RKO (cell line): ENCODE measurements at regions not wholly inside any gene's neighbourhood (a gene's known extent, or its start where the extent isn't known, plus 50 kb on each side); places are given as distances from the start of the nearest gene placed in this dataset.
"Not testable (repeated sequence)": the region's sequence is repeated elsewhere in the genome, so short reads cannot be mapped to it uniquely, and the experiment has no call there.

Experiments used
- DNase-seq: peaks from one replicate; pipeline ENCODE4 v3.0.0-alpha.2; 2016; ENCODE audit warnings: low spot score

DNA sequence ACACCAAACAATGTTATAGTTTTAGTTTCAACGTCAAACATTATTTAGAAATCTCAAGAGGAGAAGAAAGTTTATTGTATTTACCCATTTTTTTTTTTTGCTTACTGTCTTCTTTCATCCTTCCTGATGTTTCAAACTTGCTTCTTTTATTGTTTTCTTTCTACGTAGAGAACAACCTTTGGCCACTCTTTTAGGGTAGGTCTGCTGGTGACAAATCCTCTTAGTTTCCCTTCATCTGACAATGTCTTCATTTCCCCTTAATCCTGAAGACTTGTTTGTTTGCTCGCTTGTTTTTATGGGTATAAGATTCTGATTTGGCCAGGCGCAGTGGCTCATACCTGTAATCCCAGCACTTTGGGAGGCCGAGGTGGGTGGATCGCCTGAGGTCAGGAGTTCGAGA, 89.1 kb downstream of the RHOU start:
- DNase-seq: no peak

DNA sequence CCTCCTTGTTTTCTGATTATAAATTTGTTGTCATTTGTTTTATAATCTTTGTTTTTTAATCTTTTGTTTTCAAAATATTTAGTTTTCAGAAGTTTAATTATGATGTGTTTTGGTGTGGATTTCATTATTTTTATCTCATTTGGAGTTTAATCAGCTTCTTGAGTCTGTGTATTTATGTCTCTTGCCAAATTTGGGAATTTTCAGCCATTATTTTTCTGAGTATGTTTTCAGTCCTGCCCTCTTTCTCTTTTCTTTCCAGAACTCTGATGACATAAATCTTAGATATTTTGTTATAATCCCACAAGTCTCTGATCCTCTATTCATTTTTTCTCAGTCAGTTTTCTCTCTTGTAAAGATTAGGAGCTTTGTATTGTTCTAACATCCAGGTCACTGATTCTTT, 89.8 kb downstream of the RHOU start:
- DNase-seq: no peak

DNA sequence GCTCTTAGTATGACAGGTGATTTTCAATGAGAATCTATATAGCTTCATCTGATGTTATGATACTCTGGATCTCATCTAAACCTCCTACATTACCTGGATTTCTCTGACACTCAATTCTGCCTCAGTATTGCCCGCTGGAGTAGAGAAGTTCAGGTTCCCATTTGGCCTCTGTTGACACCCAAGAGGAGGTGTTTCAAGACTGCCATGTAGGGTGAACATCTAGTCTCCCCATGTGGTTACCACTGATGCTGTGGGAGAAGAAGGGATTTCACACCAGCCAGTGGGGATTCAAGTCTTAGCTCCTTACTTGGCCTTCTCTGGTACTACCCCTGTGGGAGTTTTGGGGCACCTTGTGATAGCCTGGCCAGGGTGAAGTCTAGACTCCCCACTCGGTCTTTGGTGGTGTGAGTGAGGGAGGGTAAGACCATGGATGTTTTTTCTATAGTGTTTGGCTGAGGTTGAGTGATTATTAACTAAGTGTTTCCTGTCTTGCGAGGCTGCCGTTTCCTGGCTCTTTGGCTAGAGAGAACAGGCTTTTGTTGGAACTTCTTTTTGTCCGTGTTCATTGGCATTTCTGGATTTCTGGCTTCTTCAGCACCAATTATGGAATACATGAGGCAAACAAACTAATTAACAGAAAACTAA, 90.7 kb downstream of the RHOU start:
- no peak for DNase-seq

DNA sequence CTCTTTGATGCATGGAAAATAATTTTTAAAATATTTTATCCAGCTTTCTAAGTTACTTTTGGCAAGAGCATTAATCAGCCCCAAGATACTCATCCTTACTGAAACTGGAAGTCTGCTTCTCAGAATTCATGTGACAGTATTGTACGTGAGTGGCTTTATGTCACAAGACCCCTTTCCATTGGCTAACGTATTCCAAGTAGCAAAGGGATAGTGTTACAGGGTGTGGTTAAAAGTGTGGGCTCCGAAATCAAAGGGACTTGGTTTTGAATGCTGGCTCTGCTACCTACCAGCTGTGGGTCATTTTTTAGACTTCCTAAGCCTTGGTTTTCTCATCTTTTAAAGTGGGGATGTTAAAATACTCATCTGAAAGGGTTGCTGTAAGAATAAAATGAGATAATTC, 91.7 kb downstream of the RHOU start:
- DNase-seq: no peak

DNA sequence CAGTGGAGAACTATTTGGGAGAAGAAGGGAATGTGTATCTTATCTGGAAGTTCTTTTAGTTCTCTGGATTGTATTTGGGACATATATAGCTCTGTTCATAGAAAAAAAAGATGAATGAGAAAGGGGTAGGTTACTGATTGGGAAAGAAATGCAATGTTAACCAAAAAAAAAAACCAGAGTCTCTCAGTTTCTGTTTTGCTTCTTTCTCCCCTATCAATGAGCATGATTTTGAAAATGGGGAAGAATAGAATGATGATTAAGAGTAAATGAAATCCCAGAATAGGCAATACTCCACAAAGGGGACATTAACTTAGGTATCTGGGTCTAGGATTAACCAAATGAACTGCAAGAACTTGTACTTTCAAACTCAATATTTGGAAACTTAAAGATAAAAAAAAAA, 92.9 kb downstream of the RHOU start:
- DNase-seq: no peak

DNA sequence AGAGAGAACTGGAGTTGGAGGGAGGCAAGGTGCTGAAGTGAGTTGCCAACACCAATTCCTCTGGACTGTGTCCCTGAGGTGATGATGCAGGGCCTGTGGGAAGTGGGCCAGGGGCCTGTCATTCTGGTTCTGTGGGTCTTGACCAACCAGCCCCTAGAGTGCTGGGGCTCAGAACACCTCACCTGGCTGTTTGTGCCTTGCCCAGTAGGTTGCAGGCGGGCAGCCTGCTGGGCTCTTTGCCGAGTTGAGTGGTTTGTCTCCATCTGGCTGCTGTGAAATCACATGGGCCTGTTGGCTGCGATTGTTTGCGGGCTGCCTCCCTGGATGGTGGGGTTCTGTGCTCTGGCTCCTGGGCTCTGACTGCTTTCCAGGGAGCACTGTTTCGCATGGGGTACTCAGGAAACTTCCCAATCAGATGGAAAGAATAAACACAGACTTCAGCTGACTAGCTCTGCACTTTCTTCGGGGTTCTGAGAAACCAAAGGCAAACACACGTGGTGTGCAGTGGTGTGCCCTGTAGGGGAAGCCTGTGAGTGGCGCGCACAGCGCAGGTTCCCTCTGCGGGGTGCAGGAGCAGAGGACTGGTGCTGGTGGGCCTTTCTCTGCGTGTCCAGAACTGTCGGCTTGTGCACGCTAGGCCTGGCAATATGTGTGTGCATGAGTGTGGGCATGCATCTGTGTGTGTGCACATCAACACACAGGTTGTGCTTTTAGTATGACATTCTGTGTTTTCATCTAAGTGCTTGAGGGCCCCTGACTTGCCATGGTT, 95.1 kb downstream of the RHOU start:
- DNase-seq: no peak

DNA sequence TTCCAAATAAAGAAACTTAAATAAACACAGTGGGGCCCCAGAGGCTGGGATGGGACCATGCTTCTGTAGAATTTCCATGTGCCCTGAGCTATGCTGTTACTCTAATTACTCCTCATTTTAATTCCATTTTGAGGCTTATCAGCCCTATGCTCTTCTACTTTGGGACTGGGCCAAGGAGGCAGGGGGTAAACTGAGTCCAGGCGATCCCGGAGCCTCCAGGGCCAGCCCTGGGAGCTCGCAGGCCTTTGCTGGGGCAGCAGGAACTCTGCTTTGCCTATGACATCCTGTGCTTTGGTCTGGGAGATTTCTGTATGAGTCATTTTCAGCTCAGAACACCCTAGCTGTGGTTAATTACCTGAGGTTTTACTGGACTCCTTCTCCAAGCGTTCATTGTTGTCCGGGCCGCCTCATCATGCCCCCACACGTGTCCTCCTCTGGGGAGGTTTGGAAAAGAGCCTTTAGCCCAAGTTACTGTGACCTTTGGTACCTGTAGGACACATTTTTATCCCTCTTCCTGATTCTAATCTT, 95.7 kb downstream of the RHOU start:
- DNase-seq: peak; percentile 34

DNA sequence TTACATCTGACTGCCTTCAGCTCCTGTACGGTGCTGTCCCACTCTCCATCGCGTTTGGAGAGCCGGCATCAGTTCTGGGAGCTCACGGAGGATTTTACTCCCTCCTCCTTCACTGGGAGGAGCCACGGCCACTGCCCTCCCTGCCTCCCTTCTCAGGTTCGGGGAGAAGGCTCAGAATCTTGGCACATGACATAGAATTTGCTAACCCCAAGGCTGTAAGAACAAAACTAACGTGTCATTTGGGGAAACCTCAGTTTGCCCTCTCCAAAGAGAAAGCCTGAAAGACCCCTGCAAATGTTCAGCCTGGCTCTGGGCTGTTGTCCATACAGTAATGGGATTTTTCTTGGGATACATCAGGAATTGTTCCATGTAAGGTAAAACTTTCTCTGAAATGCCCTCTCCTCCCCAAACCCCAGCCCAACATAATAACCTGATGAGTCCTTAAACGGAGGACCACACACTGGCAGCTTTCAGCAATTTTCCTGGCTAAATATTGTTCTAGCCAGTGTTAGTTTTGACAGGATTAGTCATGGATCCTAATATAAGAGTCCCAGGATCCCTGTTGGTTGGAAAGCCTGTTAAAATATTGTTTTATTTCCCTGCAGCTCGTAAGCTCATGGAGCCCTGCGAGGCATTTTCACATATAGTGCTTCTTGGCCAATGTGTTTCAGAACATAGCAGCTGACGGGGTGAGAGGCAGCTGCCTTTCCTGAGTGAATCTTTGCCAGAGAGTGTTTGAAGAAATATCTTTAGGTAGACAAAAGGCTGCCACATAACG, 98.8 kb downstream of the RHOU start:
- DNase-seq: no peak

DNA sequence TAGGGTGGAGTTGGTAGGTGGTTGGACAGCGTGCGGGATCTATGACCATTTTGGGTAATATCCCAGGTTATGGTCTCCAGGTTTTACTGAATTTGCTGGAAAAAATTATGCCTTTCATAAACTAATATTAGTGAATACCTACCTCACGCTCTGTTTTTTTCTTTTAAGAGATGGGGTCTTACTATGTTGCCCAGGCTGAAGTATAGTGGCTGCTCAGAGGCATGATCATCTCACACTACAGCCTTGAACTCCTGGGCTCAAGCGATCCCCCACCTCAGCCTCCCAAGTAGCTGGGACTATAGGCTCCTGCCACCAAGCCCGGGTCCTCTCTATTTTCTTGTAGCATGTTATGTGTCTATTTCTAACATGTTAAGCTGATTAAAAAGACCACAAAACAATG, 100.2 kb downstream of the RHOU start:
- DNase-seq: no peak

DNA sequence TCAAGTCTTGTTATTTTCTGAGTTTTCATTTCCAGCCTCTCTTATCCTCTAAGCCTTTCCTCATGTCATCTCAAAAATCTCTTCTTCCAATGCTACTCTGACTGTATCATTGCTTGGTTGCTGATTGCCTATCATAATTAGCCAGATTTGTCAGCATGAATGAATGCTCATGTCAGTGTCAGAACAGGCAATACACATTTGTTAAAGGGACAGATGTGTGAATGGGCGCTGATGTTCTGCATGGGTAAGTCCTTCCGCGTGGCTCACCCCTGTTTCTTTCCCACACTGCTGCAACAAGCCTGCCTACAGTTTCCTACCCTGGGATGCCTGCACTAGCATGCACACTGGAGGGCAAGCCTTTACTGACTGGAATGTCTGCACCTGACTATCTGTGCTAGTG, 100.6 kb downstream of the RHOU start:
- DNase-seq: no peak

DNA sequence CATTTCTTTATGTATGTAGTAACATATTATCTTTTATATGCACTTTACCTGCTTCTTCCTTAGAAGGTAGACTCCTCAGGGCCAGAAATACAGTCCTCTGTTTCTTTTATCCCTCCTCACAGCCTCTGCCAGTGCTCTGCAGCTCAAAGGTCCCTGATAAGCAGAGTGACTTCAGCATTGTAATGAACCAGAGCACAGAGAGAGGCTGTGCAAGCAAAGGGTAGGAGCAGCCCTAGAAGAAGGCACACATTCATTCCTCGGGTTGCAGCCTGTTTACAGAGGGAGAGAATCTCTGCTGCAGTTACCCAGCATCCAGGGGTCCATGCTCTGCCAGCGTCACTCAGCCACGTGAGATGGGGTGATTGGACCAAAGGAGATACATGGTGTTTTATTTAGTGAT, 101.1 kb downstream of the RHOU start:
- no peak for DNase-seq

DNA sequence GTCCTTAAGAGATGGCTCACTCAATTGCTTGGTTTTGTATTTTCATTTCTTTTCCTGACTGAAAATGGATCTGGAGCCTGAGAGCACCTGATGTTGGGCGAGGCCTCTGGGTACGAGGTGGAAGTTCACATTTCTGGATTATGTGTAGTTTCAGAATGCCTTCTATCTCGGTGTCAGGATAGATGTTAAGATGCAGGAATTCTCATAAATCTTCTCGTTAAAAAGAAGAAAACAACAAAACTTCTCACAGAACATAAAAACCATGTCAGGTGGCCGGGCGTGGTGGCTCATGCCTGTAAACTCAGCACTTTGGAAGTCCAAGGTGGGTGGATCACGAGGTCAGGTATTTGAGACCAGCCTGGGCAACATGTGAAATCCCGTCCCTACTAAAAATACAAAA, 101.8 kb downstream of the RHOU start:
- DNase-seq: no peak

DNA sequence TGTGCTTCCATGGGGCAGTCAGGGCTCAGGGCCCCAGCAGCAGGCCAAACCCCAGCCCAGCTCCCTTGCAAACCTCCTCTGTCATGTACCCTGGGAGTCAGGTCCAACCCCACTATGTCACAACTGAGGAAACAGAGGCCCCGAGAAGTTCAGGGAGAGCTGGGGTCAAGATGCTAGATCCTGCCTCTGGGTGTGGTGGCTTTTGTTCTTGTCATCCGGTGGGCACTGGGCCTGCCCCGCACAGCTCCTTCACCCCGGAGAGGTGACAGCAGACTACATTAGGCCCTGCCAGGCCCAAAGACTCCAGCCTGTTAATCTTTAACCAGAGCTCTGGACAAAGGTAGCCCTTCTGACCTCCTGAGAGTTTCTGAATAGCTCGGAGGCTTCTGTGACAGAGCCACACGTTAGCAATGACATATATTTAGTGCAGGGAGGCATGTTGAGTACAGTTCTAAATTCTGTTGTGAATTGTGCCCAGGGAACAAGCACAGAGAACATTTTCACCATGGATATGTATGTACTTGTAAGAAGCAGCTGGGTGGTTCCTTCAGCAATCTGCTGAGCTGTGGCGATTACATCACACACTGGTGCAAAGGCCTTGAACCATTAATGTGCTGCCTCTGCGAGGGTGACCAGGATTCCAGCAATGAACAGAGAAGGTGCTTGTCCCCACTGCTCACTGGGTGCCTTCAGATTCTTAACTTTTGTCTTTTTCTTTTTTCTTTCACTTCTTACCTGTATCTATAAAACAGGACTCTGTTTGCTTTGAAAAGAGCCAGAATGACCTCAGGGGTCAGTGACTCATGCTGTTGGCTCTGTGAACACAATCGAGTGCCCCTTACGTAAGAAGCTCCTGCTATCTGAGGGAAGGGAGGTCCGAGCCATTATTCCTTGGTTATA, 102.8 kb downstream of the RHOU start:
- DNase-seq: peak; percentile 18

DNA sequence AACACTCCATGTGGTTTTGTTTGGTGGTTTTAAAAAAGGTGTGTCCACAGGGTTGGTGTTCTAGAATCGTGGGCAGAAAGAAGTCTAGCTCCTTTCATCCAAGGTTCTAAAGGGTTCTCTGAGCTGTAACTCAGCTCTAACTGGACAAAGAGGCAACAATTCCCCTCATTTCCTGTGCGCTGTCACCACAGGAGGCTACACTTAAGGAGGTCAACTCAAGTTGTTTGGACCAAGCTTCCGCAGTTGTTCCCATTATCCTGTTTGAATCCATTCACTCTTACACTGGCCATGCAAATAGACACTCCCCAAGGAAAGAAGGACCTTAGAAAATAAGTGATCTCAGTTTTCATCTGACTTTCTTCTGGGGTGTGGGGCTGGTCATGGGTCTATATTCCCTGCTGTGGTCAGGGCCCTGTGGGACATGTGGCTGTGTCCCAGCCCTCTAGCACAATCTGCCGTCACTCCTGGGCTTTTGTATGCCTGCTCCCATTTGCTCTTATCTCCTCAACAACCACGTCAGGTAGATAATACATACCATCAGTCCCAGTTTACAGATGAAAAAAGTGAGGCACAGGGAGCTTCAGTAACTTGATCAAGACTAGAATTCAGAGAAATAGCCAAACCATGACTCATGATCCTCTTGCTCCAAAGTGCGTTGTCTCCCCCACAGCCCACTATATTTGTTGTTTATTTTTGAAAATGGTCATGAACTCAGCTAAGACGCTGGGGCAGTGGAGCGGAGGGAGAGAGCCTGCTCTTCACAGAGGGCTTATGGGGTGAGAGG, 103.6 kb downstream of the RHOU start:
- peak; percentile 12 for DNase-seq

DNA sequence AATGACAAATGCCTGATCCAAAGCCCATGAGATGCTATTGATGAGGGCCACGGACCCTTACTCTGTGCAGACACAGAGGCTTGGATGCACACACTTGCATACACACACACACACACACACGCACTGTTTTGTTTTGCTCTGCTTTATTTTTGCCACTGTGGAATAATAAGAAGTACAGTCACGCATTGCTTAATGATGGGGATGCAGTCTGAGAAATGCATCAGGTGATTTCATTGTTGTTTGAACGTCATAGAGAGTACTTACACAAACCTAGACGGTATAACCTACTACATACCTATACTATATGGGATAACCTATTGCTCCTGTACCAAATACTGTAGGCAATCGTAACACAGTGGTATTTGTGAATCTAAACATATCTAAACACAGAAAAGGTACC, 104.4 kb downstream of the RHOU start:
- DNase-seq: no peak

DNA sequence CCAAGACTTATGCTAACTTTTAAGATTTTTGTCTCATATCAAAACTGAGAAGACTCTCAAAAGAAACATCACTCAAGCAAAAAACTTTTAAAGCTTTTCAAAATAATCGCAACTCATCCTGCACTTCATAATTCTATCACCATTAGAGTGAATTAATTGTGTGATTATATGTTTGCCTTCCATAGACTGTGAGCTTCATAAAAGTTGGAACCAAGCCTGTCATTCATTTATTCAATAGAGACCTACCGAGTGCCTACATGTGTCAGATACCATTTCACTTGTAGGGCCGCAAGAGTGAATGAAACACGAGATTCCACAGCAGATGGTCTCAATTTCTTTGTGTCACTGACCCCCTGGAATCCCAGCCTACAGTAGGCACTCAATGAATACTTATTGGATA, 106.4 kb downstream of the RHOU start:
- no peak for DNase-seq

DNA sequence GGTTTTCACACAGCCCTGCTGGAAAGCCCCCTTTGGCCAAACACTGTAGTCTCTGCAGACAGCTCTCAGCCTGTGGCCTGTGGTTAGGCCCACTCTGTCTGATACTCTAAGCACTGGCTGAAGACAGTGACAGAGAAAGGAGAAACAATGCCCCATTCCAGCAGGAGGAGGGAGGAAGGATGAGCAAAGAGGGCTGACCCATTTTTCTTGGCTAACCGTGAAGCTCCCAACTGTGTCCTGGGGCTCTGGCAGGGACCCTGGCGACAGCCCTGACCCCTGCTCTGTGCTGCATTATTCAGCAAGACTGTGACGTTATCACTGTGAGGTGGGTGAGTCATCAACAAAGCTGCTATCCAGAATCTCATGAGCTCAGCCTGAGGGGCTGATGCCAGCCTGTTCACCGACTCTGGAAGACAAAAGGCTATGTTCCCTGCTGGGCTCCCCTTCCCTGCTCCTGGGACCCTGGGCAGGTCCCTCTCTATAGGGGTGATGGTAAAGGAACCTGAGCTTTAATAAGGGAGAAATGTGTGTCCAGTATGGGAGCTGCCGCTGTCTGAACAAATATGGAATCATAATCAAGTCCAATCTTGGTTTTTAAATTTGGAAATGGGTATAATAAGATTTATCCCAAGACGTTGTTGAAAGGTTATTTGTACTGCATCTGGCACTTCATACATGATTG, 107.0 kb downstream of the RHOU start:
- DNase-seq: peak; percentile 63

DNA sequence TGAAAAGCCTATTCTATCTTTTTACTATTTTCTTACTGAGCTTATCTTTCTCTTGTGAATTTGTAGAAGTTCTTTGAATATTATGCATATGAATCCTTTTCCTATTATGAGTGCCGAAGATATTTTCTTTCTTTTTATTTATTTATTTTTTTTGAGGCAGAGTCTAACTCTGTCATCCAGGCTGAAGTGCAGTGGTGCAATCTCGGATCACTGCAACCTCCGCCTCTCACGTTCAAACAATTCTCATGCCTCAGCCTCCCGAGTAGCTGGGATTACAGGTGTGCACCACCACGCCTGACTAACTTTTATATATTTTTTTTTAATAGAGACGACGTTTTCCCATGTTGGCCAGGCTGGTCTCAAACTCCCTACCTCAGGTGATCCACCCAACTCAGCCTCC, 109.8 kb downstream of the RHOU start:
- DNase-seq: no peak

DNA sequence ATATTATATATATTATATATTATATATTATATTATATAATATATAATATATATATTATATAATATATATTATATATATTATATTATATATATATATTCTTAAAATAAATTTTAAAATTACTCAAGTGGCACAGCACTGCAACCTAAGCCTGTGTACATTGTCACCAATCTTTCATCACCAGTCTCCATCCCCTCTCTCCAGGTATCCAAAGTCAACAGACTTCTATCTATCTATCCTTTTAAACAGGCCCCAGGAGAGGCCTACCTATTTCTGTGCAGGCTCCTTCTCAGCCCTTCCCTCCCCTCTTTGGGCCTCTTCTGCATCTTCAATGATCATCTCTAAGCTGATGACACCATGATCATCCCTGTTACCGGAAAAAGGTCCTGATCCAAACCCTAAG, 111.7 kb downstream of the RHOU start:
- DNase-seq: no peak

DNA sequence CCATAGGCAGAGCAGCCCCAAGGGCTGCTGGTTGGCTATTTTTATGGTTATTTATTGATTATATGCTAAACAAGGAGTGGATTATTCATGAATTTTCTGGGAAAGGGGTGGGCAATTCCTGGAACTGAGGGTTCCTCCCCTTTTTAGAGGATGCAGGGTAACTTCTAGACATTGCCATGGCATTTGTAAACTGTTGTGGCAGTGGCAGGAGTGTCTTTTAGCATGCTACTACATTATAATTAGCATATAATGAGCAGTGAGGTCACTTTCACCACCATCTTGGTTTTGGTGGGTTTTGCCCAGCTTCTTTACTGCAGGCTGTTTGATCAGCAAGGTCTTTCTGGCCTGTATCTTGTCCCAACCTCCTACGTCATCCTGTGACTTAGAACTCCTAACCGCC, 112.2 kb downstream of the RHOU start:
- DNase-seq: not testable (repeated sequence)

DNA sequence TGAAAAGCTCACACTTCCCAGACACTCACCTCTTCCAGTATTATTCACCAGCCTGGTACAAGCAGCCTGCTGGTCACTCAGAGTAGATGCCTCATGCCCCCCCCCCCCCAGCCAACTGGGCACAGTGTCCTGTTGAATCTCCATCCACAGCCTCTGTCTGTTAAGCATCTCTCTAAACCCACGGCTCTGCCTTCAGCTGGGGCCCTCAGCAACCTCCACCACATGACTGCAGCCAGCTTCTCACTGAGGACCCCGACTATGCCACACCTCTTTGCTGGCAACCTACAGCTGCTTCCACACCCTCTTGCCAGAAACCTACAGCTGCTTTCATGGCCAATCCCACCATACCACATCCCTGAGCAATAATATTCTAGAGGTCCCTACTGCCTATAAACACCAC, 113.1 kb downstream of the RHOU start:
- DNase-seq: no peak
